GM19372 (cell line): ENCODE measurements at regions not wholly inside any gene's neighbourhood (a gene's known extent, or its start where the extent isn't known, plus 50 kb on each side); places are given as distances from the start of the nearest gene placed in this dataset.

Experiments used
- ATAC-seq: cut with Tn5 transposase; IDR thresholded peaks from one replicate; pipeline ENCODE4 v1.9.1; 2021; ENCODE audit warnings: mild to moderate bottlenecking, low read depth, moderate library complexity; ENCODE audit not compliant: unreplicated experiment

DNA sequence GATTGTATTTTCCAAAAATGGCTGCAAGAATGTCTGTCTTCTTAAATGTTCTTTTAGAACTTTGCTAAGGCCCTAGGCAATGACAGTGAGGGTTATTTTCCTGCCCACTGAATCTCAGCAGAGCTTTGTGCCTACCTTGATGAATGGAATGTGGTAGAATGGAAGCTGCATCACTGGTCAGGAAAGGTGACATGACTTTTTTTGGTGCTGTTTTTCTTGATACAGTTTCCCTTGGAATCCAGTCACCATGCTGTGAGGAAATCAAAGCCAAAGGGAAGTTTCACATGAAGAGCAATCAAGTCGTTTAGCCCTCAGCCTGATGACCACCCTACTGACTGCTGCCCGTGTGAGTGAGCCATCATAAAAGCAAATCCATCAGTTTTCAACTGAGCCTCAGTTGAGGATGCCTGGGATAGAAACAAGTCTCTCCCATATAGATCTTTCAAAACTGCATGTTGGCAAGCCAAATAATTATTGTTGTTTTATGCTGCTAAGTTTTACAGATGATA lies 886.0 kb upstream of the FBXO33 start:
- ATAC-seq, result no peak

GRCh38 chr14:40317690-40318089 lies 885.5 kb upstream of the FBXO33 start:
- ATAC-seq, result no peak

DNA sequence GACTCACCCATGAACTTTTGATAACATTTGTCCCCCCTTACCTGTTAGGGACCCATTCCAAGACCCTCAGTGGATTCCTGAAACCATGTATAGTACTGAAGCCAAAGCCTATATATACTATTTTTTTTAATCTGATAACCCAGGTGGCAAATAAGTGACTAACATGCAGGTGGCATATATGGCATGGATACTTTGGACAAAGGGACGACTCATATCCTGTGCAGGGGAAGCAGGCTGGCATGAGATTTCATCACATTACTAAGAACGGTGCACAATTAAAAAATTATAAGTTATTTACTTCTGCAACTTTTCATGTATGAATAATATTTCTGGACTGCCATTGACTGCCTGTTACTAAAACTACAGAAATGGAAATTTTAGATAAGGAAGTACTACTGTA lies 880.1 kb upstream of the FBXO33 start:
- ATAC-seq, result no peak

GRCh38 chr14:40309124-40309523 lies 876.9 kb upstream of the FBXO33 start:
- ATAC-seq, result no peak

DNA sequence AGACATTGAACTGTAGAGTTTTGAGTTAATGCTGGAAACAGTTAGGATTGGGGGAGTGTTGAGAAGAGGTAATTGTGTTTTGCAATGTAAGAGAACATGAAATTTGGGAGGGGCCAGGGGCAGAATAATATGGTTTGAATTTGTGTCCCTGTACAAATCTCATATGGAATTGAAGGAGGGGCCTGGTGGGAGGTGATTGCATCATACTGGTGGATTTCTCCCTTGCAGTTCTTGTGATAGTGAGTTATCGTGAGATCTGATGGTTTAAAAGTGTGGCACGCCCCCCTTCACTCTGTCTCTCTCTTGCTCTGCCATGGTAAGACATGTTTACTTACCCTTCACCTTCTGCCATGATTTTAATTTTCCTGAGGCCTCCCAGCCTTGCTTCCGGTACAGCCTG lies 876.0 kb upstream of the FBXO33 start:
- ATAC-seq, result no peak

DNA sequence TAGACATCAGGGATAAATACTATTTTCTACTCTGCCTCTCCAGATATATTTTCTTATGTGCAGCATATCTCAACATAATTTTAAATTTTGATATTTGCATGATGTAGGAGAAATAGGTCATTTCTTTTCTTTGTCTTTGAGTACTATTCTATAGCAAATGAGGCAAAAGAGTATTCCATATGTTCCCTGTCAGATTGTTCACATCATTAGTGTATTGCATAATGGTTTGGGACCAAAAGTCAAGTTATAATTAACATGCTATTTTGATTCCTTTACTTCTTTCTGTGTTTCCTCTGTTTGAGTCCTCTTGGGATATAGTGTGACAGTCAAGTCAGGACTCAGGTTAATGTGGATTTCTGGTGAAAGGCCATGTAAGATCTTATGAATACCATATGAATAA lies 864.6 kb upstream of the FBXO33 start:
- ATAC-seq, result no peak

- no peak for ATAC-seq
These were observed 860.4 kb upstream of the FBXO33 start for GRCh38 chr14:40292664-40293063.

GRCh38 chr14:40282196-40282595 lies 850.0 kb upstream of the FBXO33 start:
- no peak for ATAC-seq

DNA sequence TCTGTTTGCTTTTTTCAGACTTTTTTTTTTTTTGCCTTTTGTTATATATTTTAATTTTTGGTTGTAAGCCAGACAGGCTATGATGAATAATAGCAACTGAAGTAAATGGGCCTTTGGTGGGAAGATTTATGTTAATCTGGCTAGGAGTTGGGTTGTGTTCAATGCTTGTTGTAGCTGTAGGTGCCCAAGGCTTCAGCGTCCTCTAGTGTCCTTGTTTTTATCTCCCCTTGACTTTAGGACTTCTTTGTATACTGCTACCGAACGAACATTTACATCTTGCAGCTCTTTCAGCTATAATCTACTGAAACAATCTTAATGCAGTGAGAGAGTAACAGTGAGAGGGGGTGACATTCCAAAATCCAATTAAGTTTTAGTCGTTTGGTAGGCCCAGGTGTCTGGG lies 848.4 kb upstream of the FBXO33 start:
- no peak for ATAC-seq

DNA sequence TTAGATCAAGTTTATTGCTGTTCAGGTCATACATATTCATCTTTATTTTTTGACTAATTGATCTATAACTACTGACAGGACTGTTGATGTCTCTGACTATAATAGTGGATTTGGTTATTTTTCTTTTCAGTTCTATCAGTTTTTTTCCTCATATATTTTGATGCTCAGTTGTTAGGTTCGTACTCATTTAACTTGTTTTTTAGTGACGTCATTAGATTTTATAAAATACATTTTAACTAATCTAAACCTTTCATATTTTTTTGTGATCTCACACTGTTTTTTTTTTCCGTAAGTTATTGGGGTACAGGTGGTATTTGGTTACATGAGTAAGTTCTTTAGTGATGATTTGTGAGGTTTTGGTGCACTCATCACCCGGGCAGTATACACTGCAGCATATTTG lies 841.2 kb upstream of the FBXO33 start:
- ATAC-seq, result no peak

- no peak for ATAC-seq
These were observed 839.2 kb upstream of the FBXO33 start for GRCh38 chr14:40271480-40271879.

- no peak for ATAC-seq
These were observed 837.2 kb upstream of the FBXO33 start for GRCh38 chr14:40269436-40269835.

- no peak for ATAC-seq
These were observed 836.0 kb upstream of the FBXO33 start for GRCh38 chr14:40268236-40268635.

- ATAC-seq, result no peak
These were observed 832.9 kb upstream of the FBXO33 start for GRCh38 chr14:40265096-40265495.

DNA sequence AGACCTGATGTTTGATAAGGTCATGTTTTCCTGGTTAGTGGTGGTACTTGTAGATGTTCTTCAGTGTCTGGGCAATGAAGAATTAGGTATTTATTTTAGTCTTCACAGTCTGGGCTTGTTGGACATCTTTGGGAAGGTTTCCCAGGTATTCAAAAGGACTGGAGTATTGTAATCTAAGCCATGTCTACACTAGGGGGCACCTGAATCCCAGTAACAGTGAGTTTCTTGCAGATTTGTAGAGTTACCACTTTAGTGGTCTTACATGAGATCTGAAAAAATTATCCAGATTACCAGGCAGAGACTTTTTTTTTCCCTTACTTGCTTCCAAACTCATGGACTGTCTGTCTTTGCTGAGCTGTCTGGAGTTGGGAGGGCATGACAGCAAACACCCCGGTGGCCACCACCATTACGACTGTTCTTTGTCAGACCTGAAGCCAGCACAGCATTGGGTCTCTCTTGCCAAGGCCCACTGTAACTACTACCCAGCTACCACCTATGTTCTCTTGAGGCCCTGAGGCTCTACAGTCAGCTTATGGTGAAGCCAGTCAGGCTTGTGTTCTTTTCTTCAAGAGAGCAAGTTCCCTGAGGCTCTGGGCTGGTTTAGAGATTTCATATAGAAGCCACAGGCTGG lies 820.7 kb upstream of the FBXO33 start:
- no peak for ATAC-seq

GRCh38 chr14:40248671-40249070 lies 816.4 kb upstream of the FBXO33 start:
- ATAC-seq, result no peak

DNA sequence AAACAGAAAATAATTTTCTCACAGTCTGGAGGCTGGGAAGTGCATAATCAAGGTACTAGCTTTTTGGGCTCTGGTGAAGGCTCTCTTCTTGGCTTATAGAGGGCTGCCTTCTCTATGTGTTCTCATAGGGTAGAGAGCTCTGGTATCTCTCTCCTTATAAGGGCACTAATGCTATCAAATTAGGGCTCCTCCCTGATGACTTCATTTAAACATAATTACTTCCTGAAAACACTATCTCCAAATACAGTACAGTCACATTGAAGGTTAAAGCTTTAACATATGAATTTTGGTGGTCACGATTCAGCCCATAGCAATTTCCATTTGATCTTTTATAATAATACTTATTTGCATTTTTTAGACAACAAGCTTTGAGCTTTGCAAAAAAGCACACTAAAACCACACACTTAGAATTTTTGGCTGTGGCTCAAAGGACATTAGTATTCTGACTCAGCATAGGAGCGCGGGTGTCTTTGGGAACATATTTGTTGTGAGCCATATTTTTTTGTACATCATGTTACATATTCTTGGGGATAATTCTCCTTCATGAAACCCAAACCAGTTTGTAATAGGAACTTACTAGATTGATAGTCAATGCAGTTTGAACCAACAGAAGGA lies 808.1 kb upstream of the FBXO33 start:
- ATAC-seq, result no peak

- ATAC-seq, result no peak
These were observed 800.1 kb upstream of the FBXO33 start for GRCh38 chr14:40232302-40232701.

DNA sequence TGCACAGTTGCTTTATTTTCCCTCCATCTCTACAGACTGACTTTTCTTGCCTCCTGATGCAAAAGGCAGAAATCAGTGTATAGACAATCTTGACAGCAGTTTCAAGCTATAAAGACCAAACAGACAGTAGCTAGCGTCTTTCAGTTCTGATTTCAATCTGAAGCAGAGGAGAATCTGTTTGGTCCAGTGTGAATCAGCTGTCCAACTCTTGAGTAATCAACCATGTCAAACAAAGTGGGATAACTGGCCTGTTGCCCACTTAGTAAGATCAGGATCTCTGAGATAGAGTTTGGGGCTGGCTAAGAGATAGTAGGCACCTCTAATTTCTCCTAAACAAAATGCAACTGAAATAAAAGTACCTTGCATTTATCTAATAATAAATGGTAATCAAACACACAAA lies 797.4 kb upstream of the FBXO33 start:
- no peak for ATAC-seq

GRCh38 chr14:40222996-40223395 lies 790.8 kb upstream of the FBXO33 start:
- no peak for ATAC-seq

- ATAC-seq, result no peak
These were observed 789.2 kb upstream of the FBXO33 start for GRCh38 chr14:40221428-40221827.

GRCh38 chr14:40219032-40219431 lies 786.8 kb upstream of the FBXO33 start:
- ATAC-seq, result no peak
